Lower leg skin (tissue), 3 donors: ENCODE measurements at regions not wholly inside any gene's neighbourhood (a gene's known extent, or its start where the extent isn't known, plus 50 kb on each side); places are given as distances from the start of the nearest gene placed in this dataset.

Experiments
- CTCF ChIP-seq, 3 donors: fragments of 450-650 bp; IDR thresholded peaks; one replicate each; pipeline ENCODE4 v1.5.1; 2016; ENCODE audit warnings: antibody characterized with exemption in 3 of 3, mild to moderate bottlenecking in 3 of 3, moderate library complexity in 2 of 3
- POLR2A ChIP-seq, 2 donors: fragments of 450-650 bp; IDR thresholded peaks; one replicate each; pipeline ENCODE4 v1.6.1; 2016 to 2017; ENCODE audit warnings: antibody characterized with exemption in 2 of 2, mild to moderate bottlenecking in 1 of 2, moderate library complexity in 1 of 2

- TF ChIP-seq CTCF (IDR thresholded peaks at IDR 0.05) (no peak), POLR2A (IDR thresholded peaks at IDR 0.05) (no peak)
Measured at GRCh38 chr17:45692661-45693060, 91.5 kb upstream of the CRHR1 start.
